HL-60 (cell line): ENCODE measurements at regions not wholly inside any gene's neighbourhood (a gene's known extent, or its start where the extent isn't known, plus 50 kb on each side); places are given as distances from the start of the nearest gene placed in this dataset.

Experiments
- DNase-seq, 2 experiments: peaks; one replicate each; pipeline ENCODE4 v3.0.0-alpha.2; 2010 to 2020; ENCODE audit warnings: low read depth in 1 of 2, low spot score in 1 of 2
- H3K27ac ChIP-seq: fragments of 250-450 bp; sonication (Bioruptor Pico); replicated peaks from 2 replicates; pipeline ENCODE4 v1.5.1; 2020; ENCODE audit warnings: mild to moderate bottlenecking, moderate library complexity
- H3K27me3 ChIP-seq: fragments of 250-450 bp; sonication (Bioruptor Pico); 2 replicates; pipeline ENCODE4 v1.5.1; 2021; ENCODE audit warnings: mild to moderate bottlenecking, moderate library complexity; ENCODE audit not compliant: insufficient read depth, poor library complexity, severe bottlenecking
- H3K4me3 ChIP-seq: replicated peaks from 2 replicates; pipeline ENCODE4 v1.5.1; 2011; ENCODE audit warnings: mild to moderate bottlenecking, control low read depth, low read length; ENCODE audit not compliant: insufficient read depth
- CTCF ChIP-seq: IDR thresholded peaks from one replicate; pipeline ENCODE4 v1.5.1; 2011; ENCODE audit warnings: low read length, control low read depth, inconsistent platforms; ENCODE audit not compliant: insufficient read depth
- GABPA ChIP-seq: IDR thresholded peaks from 2 replicates; pipeline ENCODE4 v1.6.1; 2012; ENCODE audit warnings: low read depth
- POLR2AphosphoS5 ChIP-seq: IDR thresholded peaks from 2 replicates; pipeline ENCODE4 v1.6.1; 2012; ENCODE audit warnings: low read depth
- REST ChIP-seq: IDR thresholded peaks from 2 replicates; pipeline ENCODE4 v1.6.1; 2012; ENCODE audit warnings: low read depth; ENCODE audit not compliant: insufficient replicate concordance
- SPI1 ChIP-seq: IDR thresholded peaks from 2 replicates; pipeline ENCODE4 v1.6.1; 2012; ENCODE audit warnings: low read depth, mild to moderate bottlenecking, borderline replicate concordance

- Histone ChIP-seq H3K27ac (no peak overlapping the region), H3K27me3 (no peaks in the 10 kb centered on the region), H3K4me3 (no peak overlapping the region)
- no peak for DNase-seq
- TF ChIP-seq POLR2AphosphoS5 = no peak
- TF ChIP-seq GABPA = no peak
- no peak for TF ChIP-seq SPI1
- no peak for TF ChIP-seq REST
- TF ChIP-seq CTCF = no peak
These were observed 101.8 kb upstream of the FZD8 start for GRCh38 chr10:35743851-35744250.

GRCh38 chr10:35743351-35743750 lies 101.3 kb upstream of the FZD8 start:
- Histone ChIP-seq H3K27me3 (no peaks in the 10 kb centered on the region), H3K4me3 (no peak overlapping the region), H3K27ac (no peak overlapping the region)
- DNase-seq = no peak
- no peak for TF ChIP-seq REST
- TF ChIP-seq SPI1 = no peak
- TF ChIP-seq POLR2AphosphoS5 = no peak
- no peak for TF ChIP-seq GABPA
- TF ChIP-seq CTCF = no peak

GRCh38 chr10:35739998-35740397 lies 97.9 kb upstream of the FZD8 start:
- H3K27ac ChIP-seq = no peak overlapping the region
- TF ChIP-seq CTCF = no peak
- no peak for TF ChIP-seq POLR2AphosphoS5
- TF ChIP-seq SPI1 = no peak
- no peak for DNase-seq

GRCh38 chr10:35735412-35735811 lies 93.3 kb upstream of the FZD8 start:
- TF ChIP-seq POLR2AphosphoS5 (no peak), REST (no peak), GABPA (no peak), CTCF (no peak), SPI1 (no peak)
- no peaks in the 10 kb centered on the region for H3K27me3 ChIP-seq
- no peak for DNase-seq
- no peak overlapping the region for H3K4me3 ChIP-seq
- no peak overlapping the region for H3K27ac ChIP-seq

More at GRCh38 chr10:35739998-35740397, 97.9 kb upstream of the FZD8 start:
- no peaks in the 10 kb centered on the region for H3K27me3 ChIP-seq
- no peak overlapping the region for H3K4me3 ChIP-seq
